A549 (cell line): ENCODE measurements at regions not wholly inside any gene's neighbourhood (a gene's known extent, or its start where the extent isn't known, plus 50 kb on each side); places are given as distances from the start of the nearest gene placed in this dataset.

Experiments
- ATAC-seq, 2 experiments: fragments of 200-7000 bp in 1 of 2; fragments of >200 bp in 1 of 2; cut with Nextera tagmentation in 1 of 2; cut with Tn5 transposase in 1 of 2; 3 replicates each; pipeline versions ENCODE4 v1.8.0 to v1.9.1; 2018 to 2020; ENCODE audit warnings: mild to moderate bottlenecking in 1 of 2, moderate library complexity in 1 of 2
- CTCF ChIA-PET: fragments of 300-600 bp; sonication (Branson Sonifier 250); formaldehyde crosslinking; extraction: SDS; loops from one replicate; lab custom pipeline; 2021; ENCODE audit warnings: antibody characterized with exemption, inconsistent platforms; lab: Yijun Ruan, JAX
- POLR2A ChIA-PET: fragments of 350-600 bp; formaldehyde crosslinking; extraction: SDS; loops from one replicate; lab custom pipeline; 2021; ENCODE audit warnings: antibody characterized with exemption, inconsistent platforms; lab: Yijun Ruan, JAX
- DNase-seq, 2 experiments: peaks; one replicate each; pipeline versions ENCODE4 v3.0.0 to v3.0.0-alpha.2; 2011 to 2016; ENCODE audit warnings: low read depth in 1 of 2, low spot score in 1 of 2
- FAIRE-seq: peaks from 2 replicates; lab custom pipeline; 2011; peaks lifted over from hg19 to GRCh38; lab: Jason Lieb, UNC
- H3K27ac ChIP-seq, 2 experiments: fragments of >200 bp; sonication (Bioruptor Twin); formaldehyde crosslinking; 3 replicates each; pipeline ENCODE4 v1.5.1; 2016 to 2017
- H3K4me1 ChIP-seq: fragments of >200 bp; sonication (Bioruptor Twin); formaldehyde crosslinking; 3 replicates; pipeline ENCODE4 v1.6.1; 2016
- H3K4me2 ChIP-seq: fragments of >200 bp; sonication (Bioruptor Twin); formaldehyde crosslinking; 3 replicates; pipeline ENCODE4 v1.6.1; 2016
- H3K4me3 ChIP-seq: fragments of >200 bp; sonication (Bioruptor Twin); formaldehyde crosslinking; 3 replicates; pipeline ENCODE4 v1.5.1; 2016
- H3K9me3 ChIP-seq: fragments of >200 bp; sonication (Bioruptor Twin); formaldehyde crosslinking; 3 replicates; pipeline ENCODE4 v1.6.1; 2016
- CBX8 ChIP-seq: fragments of 200-600 bp; sonication (generic); IDR thresholded peaks from 2 replicates; pipeline ENCODE4 v1.6.1; 2016
- CHD2 ChIP-seq: fragments of 150-350 bp; IDR thresholded peaks from 2 replicates; pipeline ENCODE4 v1.6.1; 2014; ENCODE audit warnings: low read length; ENCODE audit not compliant: partially characterized antibody
- CTCF ChIP-seq: fragments of >200 bp; sonication (Bioruptor Twin); formaldehyde crosslinking; IDR thresholded peaks from 3 replicates; pipeline ENCODE4 v1.5.1; 2016
- EHF ChIP-seq: fragments of 250-450 bp; sonication (Bioruptor Pico); IDR thresholded peaks from 2 replicates; pipeline ENCODE4 v1.5.0; 2020; ENCODE audit warnings: mild to moderate bottlenecking
- ELK1 ChIP-seq: fragments of 150-350 bp; IDR thresholded peaks from 2 replicates; pipeline ENCODE4 v1.6.1; 2014; ENCODE audit warnings: low read depth, mild to moderate bottlenecking, low read length
- HES2 ChIP-seq: fragments of >200 bp; sonication (Bioruptor Twin); formaldehyde crosslinking; IDR thresholded peaks from 2 replicates; pipeline ENCODE4 v1.6.1; 2016
- HMGXB4 ChIP-seq: fragments of 250-450 bp; sonication (Bioruptor Pico); IDR thresholded peaks from 2 replicates; pipeline ENCODE4 v1.5.0; 2021; ENCODE audit warnings: mild to moderate bottlenecking, moderate library complexity, borderline replicate concordance
- HOXA7 ChIP-seq: fragments of 250-450 bp; sonication (Bioruptor Pico); IDR thresholded peaks from 2 replicates; pipeline ENCODE4 v1.5.0; 2020; ENCODE audit warnings: mild to moderate bottlenecking, moderate library complexity
- JUN ChIP-seq, 2 experiments: fragments of >200 bp; sonication (Bioruptor Twin); formaldehyde crosslinking; IDR thresholded peaks; 2 replicates in 1 of 2; 3 replicates in 1 of 2; pipeline ENCODE4 v1.6.1; 2016 to 2017
- MAFK ChIP-seq: fragments of 450-650 bp; IDR thresholded peaks from 2 replicates; pipeline ENCODE4 v1.6.1; 2014; ENCODE audit not compliant: partially characterized antibody
- MAX ChIP-seq: IDR thresholded peaks from 2 replicates; pipeline ENCODE4 v1.6.1; 2012
- NFE2L2 ChIP-seq: fragments of 150-350 bp; conservative IDR thresholded peaks from 2 replicates; pipeline ENCODE4 v1.6.1; 2014; ENCODE audit warnings: low read length
- NPAS2 ChIP-seq: fragments of 250-450 bp; sonication (Bioruptor Pico); IDR thresholded peaks from 2 replicates; pipeline ENCODE4 v1.8.0; 2022; ENCODE audit warnings: mild to moderate bottlenecking, moderate library complexity, borderline replicate concordance
- PHF8 ChIP-seq: fragments of 200-600 bp; sonication (generic); IDR thresholded peaks from 2 replicates; pipeline ENCODE4 v1.6.1; 2016; ENCODE audit warnings: low read depth, mild to moderate bottlenecking, antibody characterized with exemption, moderate library complexity, borderline replicate concordance
- SMC3 ChIP-seq: fragments of >200 bp; sonication (Bioruptor Twin); formaldehyde crosslinking; IDR thresholded peaks from 3 replicates; pipeline ENCODE4 v1.6.1; 2018; ENCODE audit warnings: inconsistent platforms
- SREBF2 ChIP-seq: fragments of 450-650 bp; IDR thresholded peaks from 2 replicates; pipeline ENCODE4 v1.6.1; 2014; ENCODE audit warnings: mild to moderate bottlenecking, moderate library complexity
- ZFP36 ChIP-seq: fragments of 450-650 bp; IDR thresholded peaks from 2 replicates; pipeline ENCODE4 v1.6.1; 2014; ENCODE audit warnings: borderline replicate concordance; ENCODE audit not compliant: partially characterized antibody
- WGBS: methylation state at CpG from one replicate; pipeline ENCODE4 v1.1.6; 2017; ENCODE audit errors: missing lambda C conversion rate; 5-methylcytosine and 5-hydroxymethylcytosine counted together

GRCh38 chr2:147577323-147577997 is 267.4 kb upstream of the ACVR2A start (continued):
- TF ChIP-seq HMGXB4, result no peak
- TF ChIP-seq HOXA7 (CRISPR knock-in tag), result no peak

GRCh38 chr2:147575106-147575505 is 269.7 kb upstream of the ACVR2A start:
- H3K9me3 ChIP-seq, result no peaks in the 10 kb centered on the region
- DNase-seq (no peak), ATAC-seq (no peak), FAIRE-seq (no peak)
- 48% methylated on average over 3 of the region's 3 CpGs for WGBS
- no peak overlapping the region for H3K27ac ChIP-seq
- POLR2A ChIA-PET, result no interaction called here
- H3K4me2 ChIP-seq, result no peak overlapping the region
- CTCF ChIA-PET, result no interaction called here
- no peaks in the 10 kb centered on the region for H3K4me1 ChIP-seq
- H3K4me3 ChIP-seq, result no peak overlapping the region
- TF ChIP-seq JUN (IDR thresholded peaks at IDR 0.05) (no peak), ELK1 (no peak)

- TF ChIP-seq EHF (CRISPR knock-in tag) (no peak), CHD2 (no peak), HES2 (no peak), HOXA7 (CRISPR knock-in tag) (no peak), NFE2L2 (no peak), ZFP36 (no peak), PHF8 (no peak), SMC3 (no peak)
- FAIRE-seq (no peak), ATAC-seq (no peak), DNase-seq (no peak)
- no peaks in the 10 kb centered on the region for H3K9me3 ChIP-seq
- 0% methylated on average over 2 of the region's 2 CpGs for WGBS
- H3K27ac ChIP-seq, result no peak overlapping the region
- no peak overlapping the region for H3K4me2 ChIP-seq
- ChIA-PET POLR2A (no interaction called here), CTCF (no interaction called here)
- no peaks in the 10 kb centered on the region for H3K4me1 ChIP-seq
- H3K4me3 ChIP-seq, result no peak overlapping the region
These were observed 272.2 kb upstream of the ACVR2A start for GRCh38 chr2:147572622-147573021.

- no peak for TF ChIP-seq NPAS2 (CRISPR knock-in tag)
- TF ChIP-seq MAX, result no peak
- TF ChIP-seq MAFK, result no peak
- no peak for TF ChIP-seq CBX8
- TF ChIP-seq SREBF2, result no peak
- no peak for TF ChIP-seq CTCF
- ChIA-PET POLR2A (no interaction called here), CTCF (no interaction called here)
- Histone ChIP-seq H3K9me3 (no peaks in the 10 kb centered on the region), H3K27ac (no peak overlapping the region), H3K4me2 (no peak overlapping the region), H3K4me1 (no peaks in the 10 kb centered on the region), H3K4me3 (no peak overlapping the region)
- ATAC-seq, result no peak
- no peak for FAIRE-seq
- no peak for DNase-seq
- 3% methylated on average over 3 of the region's 3 CpGs for WGBS
These were observed 275.4 kb upstream of the ACVR2A start for GRCh38 chr2:147569426-147569825.
